Endothelial cell of umbilical vein (primary cell): ENCODE measurements at regions not wholly inside any gene's neighbourhood (a gene's known extent, or its start where the extent isn't known, plus 50 kb on each side); places are given as distances from the start of the nearest gene placed in this dataset.

Source experiments
- CTCF ChIP-seq, 2 donors: IDR thresholded peaks; 1 replicate in 1 of 2; 2 replicates in 1 of 2; pipeline ENCODE4 v1.5.1; 2011; ENCODE audit warnings: low read length in 2 of 2, mild to moderate bottlenecking in 2 of 2, moderate library complexity in 2 of 2, control low read depth in 1 of 2, inconsistent platforms in 1 of 2, low read depth in 1 of 2; ENCODE audit not compliant: insufficient read depth in 1 of 2; ENCODE audit errors: extremely low read depth in 1 of 2
- GATA2 ChIP-seq: IDR thresholded peaks from 2 replicates; pipeline ENCODE4 v1.7.0; 2011; ENCODE audit warnings: low read depth, mild to moderate bottlenecking, moderate library complexity, mixed read lengths, low read length; ENCODE audit not compliant: insufficient read length, insufficient read depth

- TF ChIP-seq CTCF (IDR thresholded peaks at IDR 0.05; ENCODE audit: extremely low read depth in 1 of 2, insufficient read depth in 1 of 2, low read depth in 1 of 2, low read length in 2 of 2) (no peak), GATA2 (no peak)
These were observed 213.8 kb upstream of the JUN start for GRCh38 chr1:58997637-58998036.
